ENCODE measurements at regions not wholly inside any gene's neighbourhood (a gene's known extent, or its start where the extent isn't known, plus 50 kb on each side); places are given as distances from the start of the nearest gene placed in this dataset.

DNA sequence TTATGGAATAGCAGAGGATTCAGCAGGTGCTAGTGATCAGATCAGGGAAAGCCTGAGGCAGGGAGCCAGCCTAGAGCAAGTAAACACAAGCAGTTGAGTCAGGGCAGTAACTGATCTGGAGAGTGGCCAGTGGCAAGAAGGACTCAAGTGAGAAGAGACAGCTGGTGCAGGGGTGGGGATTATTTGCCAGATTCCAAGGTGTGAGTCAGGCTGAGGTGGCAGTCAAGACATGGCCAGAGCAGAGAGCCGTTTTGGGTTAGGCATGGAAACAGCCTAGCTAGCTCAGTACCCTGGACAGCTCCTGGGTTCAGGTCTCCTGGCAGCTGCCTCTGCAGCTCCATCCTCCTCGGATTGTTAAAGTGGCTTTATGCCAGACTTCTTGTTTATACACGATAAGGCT lies 281.9 kb upstream of the ONECUT1 start:
- H3K27ac ChIP-seq, result peak overlapping the region; percentile 63
- TF ChIP-seq, protein P1, sequence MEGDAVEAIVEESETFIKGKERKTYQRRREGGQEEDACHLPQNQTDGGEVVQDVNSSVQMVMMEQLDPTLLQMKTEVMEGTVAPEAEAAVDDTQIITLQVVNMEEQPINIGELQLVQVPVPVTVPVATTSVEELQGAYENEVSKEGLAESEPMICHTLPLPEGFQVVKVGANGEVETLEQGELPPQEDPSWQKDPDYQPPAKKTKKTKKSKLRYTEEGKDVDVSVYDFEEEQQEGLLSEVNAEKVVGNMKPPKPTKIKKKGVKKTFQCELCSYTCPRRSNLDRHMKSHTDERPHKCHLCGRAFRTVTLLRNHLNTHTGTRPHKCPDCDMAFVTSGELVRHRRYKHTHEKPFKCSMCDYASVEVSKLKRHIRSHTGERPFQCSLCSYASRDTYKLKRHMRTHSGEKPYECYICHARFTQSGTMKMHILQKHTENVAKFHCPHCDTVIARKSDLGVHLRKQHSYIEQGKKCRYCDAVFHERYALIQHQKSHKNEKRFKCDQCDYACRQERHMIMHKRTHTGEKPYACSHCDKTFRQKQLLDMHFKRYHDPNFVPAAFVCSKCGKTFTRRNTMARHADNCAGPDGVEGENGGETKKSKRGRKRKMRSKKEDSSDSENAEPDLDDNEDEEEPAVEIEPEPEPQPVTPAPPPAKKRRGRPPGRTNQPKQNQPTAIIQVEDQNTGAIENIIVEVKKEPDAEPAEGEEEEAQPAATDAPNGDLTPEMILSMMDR (conservative IDR thresholded peaks at IDR 0.05), result no peak

DNA sequence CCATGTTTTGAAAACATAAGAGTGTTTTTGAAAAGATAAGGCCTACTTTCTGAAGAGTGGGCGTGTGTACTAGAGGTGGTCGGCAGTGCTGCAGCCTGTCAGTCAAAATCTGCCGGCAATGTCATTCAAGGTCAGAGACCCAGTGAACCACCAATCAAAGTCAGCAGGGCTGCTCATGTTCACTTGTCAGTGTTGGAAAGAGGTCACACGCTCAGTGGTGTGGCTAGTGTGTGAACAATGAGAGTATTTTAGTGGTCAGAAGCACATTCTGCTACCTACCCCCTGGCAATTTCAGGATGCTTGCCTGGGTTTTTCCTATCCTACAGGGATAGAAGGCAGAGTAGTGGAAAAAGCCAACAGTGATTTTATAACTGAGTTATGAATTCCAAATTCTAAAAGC lies 278.5 kb upstream of the ONECUT1 start:
- TF ChIP-seq, protein P1 (conservative IDR thresholded peaks at IDR 0.05), result no peak
- H3K27ac ChIP-seq, result no peak overlapping the region

DNA sequence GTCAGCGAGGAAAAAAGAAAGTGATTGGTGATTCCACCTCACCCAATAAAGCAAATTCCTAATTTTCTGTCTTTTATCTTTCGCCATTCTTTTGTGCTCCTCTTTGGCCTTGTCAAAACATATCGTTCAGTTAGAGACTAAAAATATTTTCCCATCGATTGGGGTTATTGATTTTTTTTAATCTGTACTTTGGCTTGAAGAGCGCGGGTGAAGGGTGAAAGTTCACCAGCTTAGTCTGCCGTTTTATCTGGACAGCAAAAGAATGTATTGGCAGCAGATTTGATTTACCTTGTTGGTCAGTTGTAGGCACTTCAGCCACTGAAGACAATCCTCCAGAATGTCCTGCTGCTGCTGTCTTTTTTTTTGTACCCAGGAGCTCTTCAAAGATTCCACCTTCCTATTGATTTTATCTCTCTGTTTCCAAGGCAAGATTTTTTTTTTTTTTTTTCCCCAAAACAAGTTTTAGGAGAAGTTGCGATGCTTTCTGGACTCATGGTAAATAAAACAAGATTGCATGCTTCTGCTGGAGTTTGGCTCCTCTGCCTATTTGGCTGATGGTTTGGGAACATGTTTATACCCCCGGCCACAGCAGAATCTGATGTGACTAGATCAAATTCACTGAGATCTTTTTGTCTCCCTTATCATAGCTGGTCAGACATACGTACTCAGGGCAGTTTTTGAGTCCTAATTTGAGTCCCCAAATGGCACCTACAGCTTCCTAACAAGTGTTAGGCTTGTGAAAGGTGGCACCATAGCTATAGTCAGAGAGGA lies 269.3 kb upstream of the ONECUT1 start:
- TF ChIP-seq, protein P1 (conservative IDR thresholded peaks at IDR 0.05), result no peak
- no peak overlapping the region for H3K27ac ChIP-seq

DNA sequence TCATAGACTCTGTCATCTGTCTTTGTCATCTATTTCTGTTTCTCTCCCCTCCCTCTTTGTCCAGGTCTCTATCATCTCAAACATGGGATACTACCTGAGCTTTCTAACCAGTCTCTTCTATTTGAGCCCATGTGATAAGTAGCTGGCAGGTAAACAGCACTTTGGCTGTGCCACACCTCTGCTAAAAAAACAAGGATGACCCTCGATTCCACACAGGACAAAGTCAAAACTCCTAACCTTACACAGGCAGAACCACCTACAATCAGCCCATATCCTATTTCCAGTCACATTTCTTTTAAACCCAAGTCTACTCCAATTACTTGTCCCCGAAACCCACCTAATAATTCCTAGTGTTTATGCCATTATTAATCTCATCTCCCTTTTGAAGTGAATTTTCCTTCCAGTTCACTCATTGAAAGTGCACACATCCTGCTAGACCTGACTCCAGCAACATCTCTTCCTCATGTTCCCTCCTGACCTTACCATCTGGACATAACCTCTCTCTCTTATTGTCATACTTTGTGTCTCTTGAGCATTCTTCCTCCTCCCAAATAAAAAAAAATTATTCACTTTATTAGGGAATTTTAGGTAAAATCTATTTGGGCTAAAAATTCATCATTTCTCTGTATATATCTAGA lies 256.1 kb upstream of the ONECUT1 start:
- H3K27ac ChIP-seq, result no peak overlapping the region
- TF ChIP-seq, protein P1 (conservative IDR thresholded peaks at IDR 0.05), result no peak

DNA sequence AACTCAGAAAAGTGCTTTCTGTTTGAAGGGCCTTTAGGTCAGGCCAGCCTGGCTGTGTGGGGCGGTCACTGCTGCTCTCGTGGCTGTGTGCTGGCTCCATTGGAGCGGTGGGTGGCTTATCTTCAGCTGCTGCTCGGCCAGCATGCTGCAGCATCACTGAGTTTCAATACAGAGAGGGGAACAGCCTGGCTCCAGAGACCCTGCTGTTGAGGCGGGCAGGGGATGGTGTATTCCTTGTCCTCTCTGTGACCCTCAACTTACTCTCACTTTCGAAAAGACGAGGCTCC lies 248.5 kb upstream of the ONECUT1 start:
- H3K27ac ChIP-seq, result no peak overlapping the region
- TF ChIP-seq, protein P1 (conservative IDR thresholded peaks at IDR 0.05), result no peak

DNA sequence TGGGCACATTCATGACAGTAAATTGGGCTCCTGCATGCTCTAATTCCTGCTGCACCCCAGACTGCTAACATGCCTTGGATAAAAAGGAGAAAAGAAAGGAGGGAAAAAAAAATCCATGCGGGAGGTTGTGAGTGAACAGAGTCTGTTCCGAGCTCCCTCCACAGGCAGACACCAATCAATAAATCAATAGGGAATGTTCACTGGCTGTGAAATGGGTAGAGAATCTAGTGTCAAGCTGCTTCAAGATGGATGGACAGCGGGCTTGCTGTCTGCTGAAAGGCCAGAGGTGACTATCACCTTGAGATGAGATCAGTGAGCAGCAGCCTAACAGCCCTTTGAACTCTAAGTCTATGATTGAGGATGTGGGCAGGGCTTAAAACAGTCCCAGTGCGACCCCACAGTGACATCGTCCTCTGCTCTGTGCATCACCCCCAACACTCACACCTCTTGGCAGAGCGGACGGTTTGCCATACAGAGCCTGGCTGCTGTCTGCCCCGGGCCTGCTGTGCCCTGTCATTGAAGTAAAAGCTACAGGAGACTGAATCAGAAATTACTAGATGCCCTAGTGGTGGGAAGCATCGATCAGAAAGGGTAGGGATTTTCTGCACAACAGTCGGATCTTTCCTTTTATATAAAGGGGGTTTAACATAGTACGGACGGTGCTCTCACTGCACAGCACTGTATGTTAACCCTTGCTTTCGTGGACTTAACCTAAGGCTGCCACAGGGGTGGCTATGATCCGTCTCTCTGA lies 247.9 kb upstream of the ONECUT1 start:
- TF ChIP-seq, protein P1 (conservative IDR thresholded peaks at IDR 0.05), result no peak
- no peak overlapping the region for H3K27ac ChIP-seq

DNA sequence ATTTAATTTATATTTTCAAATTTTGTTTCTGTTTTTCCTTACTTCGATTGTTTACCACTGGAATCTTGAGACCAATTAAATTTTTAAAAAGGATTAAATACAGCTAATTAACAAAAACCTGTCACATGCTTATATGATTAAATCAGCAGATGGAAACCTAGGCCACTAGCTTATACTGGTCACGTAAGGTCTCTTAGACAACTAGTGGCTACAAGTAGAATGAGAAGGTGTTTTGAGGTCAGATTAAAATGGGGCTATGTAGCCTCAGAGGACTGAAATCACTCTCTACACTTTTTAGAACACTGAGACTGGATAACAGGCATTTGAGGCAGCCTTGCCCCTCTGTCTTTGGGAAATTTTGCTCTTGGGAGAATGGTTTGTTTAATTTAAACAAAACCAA lies 246.5 kb upstream of the ONECUT1 start:
- TF ChIP-seq, protein P1 (conservative IDR thresholded peaks at IDR 0.05), result no peak

More for the DNA sequence above, 246.5 kb upstream of the ONECUT1 start:
- H3K27ac ChIP-seq, result no peak overlapping the region

All from VCaP (cell line).